ENCODE measurements at regions not wholly inside any gene's neighbourhood (a gene's known extent, or its start where the extent isn't known, plus 50 kb on each side); places are given as distances from the start of the nearest gene placed in this dataset.
"Not testable (repeated sequence)": the region's sequence is repeated elsewhere in the genome, so short reads cannot be mapped to it uniquely, and the experiment has no call there.

DNA sequence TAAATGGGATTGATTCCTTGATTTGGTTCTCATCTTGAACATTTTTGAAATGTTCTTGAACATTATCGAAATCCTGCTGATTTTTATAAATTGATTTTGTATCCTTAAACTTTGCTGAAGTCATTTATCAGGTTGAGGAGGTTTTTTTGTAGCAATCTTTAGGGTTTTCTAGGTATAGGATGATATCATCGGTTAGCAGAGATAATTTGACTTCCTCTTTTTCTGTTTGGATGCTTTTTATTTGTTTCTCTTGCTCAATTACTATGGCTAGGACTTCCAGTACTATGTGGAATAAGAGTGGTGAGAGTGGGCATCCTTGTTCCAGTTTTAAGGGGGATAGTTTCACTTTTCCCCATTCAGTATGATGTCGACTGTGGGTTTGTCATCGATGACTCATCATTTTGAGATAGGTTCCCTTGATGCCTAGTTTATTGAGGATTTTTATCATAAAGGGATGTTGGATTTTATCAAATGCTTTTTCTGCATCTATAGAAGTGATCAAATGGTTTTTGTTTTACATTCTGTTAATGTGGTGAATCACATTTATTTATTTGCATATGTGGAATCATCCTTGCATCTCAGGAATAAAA, 201.5 kb upstream of the ZSWIM2 start:
- no peak for DNase-seq (ENCODE audit: low spot score in 2 of 2)
- 95% methylated on average over 4 of the region's 4 CpGs for WGBS
- TF ChIP-seq POLR2A (IDR thresholded peaks at IDR 0.05) (no peak), POLR2AphosphoS5 (IDR thresholded peaks at IDR 0.05) (no peak), CTCF (IDR thresholded peaks at IDR 0.05) (no peak), EP300 (IDR thresholded peaks at IDR 0.05) (no peak)

DNA sequence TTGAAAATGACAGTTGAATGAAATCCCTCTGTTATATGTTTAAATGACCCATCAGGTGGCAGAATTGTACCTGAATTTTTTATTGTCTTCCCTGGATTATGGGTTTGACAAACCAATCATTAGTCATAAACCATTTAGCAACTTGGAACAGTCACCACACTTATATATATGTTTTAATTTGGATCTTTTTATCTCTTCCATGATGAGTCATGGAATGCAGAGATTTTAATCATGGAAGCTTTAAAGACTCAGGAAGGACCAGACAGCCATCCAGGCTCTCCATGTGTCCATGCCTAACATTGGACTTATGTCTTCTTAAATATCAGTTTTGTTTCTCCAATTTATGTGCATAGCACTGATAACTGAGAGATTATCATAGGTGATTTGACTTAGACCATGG, 188.3 kb upstream of the ZSWIM2 start:
- TF ChIP-seq POLR2A (IDR thresholded peaks at IDR 0.05) (no peak), EP300 (IDR thresholded peaks at IDR 0.05) (no peak), CTCF (IDR thresholded peaks at IDR 0.05) (no peak), POLR2AphosphoS5 (IDR thresholded peaks at IDR 0.05) (no peak)
- H3K36me3 ChIP-seq = no peaks in the 10 kb centered on the region
- no peak overlapping the region for H3K4me3 ChIP-seq
- H3K27me3 ChIP-seq = no peaks in the 10 kb centered on the region
- no peak overlapping the region for H3K27ac ChIP-seq
- no peaks in the 10 kb centered on the region for H3K4me1 ChIP-seq
- DNase-seq (ENCODE audit: low spot score in 2 of 2) = no peak
- no peaks in the 10 kb centered on the region for H3K9me3 ChIP-seq

More for the DNA sequence above, 201.5 kb upstream of the ZSWIM2 start:
- no peak overlapping the region for H3K4me3 ChIP-seq
- no peaks in the 10 kb centered on the region for H3K36me3 ChIP-seq
- H3K27me3 ChIP-seq = no peaks in the 10 kb centered on the region
- H3K27ac ChIP-seq = no peak overlapping the region
- no peaks in the 10 kb centered on the region for H3K4me1 ChIP-seq
- peaks cover 2% of the 10 kb centered on the region for H3K9me3 ChIP-seq

DNA sequence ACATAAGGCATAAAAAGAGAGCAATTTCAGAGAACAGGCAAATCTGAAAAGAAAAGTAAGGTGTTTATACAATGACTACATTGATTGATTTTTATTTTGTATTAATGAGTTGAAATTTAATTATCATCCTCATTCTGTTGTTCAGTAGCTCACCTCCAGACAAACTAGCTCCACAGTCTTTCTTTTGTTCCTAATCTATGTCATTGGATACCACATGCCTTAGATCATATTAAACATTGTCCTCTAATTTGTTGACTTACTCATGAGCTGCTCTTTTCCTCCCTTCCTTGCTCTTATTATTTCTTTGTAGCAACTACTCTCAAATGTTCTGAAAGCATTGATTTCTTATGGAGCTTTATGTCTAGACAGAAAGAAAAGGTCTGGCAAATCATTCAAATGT, 185.5 kb upstream of the ZSWIM2 start:
- DNase-seq (ENCODE audit: low spot score in 2 of 2) = no peak
- Histone ChIP-seq H3K27me3 (no peaks in the 10 kb centered on the region), H3K9me3 (no peaks in the 10 kb centered on the region), H3K4me1 (no peaks in the 10 kb centered on the region), H3K27ac (no peak overlapping the region), H3K4me3 (no peak overlapping the region), H3K36me3 (no peaks in the 10 kb centered on the region)
- TF ChIP-seq CTCF (IDR thresholded peaks at IDR 0.05) (no peak), EP300 (IDR thresholded peaks at IDR 0.05) (no peak), POLR2AphosphoS5 (IDR thresholded peaks at IDR 0.05) (no peak), POLR2A (IDR thresholded peaks at IDR 0.05) (no peak)

GRCh38 chr2:187024739-187025138, 175.8 kb upstream of the ZSWIM2 start:
- Histone ChIP-seq H3K4me3 (no peak overlapping the region), H3K36me3 (no peaks in the 10 kb centered on the region), H3K9me3 (peaks cover 8% of the 10 kb centered on the region), H3K4me1 (no peaks in the 10 kb centered on the region), H3K27me3 (no peaks in the 10 kb centered on the region), H3K27ac (no peak overlapping the region)
- WGBS = 91% methylated on average over 4 of the region's 4 CpGs
- no peak for TF ChIP-seq POLR2AphosphoS5 (IDR thresholded peaks at IDR 0.05)
- no peak for TF ChIP-seq EP300 (IDR thresholded peaks at IDR 0.05)
- TF ChIP-seq POLR2A (IDR thresholded peaks at IDR 0.05) = no peak
- TF ChIP-seq CTCF (IDR thresholded peaks at IDR 0.05) = no peak
- DNase-seq (ENCODE audit: low spot score in 2 of 2) = no peak

- H3K27me3 ChIP-seq; H3K9me3 ChIP-seq; DNase-seq (ENCODE audit: low spot score in 2 of 2); H3K4me1 ChIP-seq; H3K27ac ChIP-seq; H3K36me3 ChIP-seq; H3K4me3 ChIP-seq: not testable (repeated sequence)
- 96% methylated on average over 4 of the region's 4 CpGs for WGBS
Observed at GRCh38 chr2:187023996-187024395, 175.0 kb upstream of the ZSWIM2 start.

- Histone ChIP-seq H3K27ac (no peak overlapping the region), H3K27me3 (no peaks in the 10 kb centered on the region), H3K9me3 (no peaks in the 10 kb centered on the region), H3K36me3 (no peaks in the 10 kb centered on the region), H3K4me1 (no peaks in the 10 kb centered on the region), H3K4me3 (no peak overlapping the region)
- TF ChIP-seq CTCF (IDR thresholded peaks at IDR 0.05) (no peak), EP300 (IDR thresholded peaks at IDR 0.05) (no peak), POLR2AphosphoS5 (IDR thresholded peaks at IDR 0.05) (no peak), POLR2A (IDR thresholded peaks at IDR 0.05) (no peak)
- no peak for DNase-seq (ENCODE audit: low spot score in 2 of 2)
- WGBS = 79% methylated on average over 5 of the region's 5 CpGs
Observed at GRCh38 chr2:187017438-187017837, 168.5 kb upstream of the ZSWIM2 start.

Data from suprapubic skin (tissue), 4 donors.